HG02970 (cell line): ENCODE measurements at regions not wholly inside any gene's neighbourhood (a gene's known extent, or its start where the extent isn't known, plus 50 kb on each side); places are given as distances from the start of the nearest gene placed in this dataset.

Source experiments
- ATAC-seq: cut with Tn5 transposase; IDR thresholded peaks from one replicate; pipeline ENCODE4 v1.9.1; 2021; ENCODE audit warnings: mild to moderate bottlenecking, moderate library complexity, moderate number of reproducible peaks; ENCODE audit not compliant: unreplicated experiment, low FRiP score

GRCh38 chrX:15985937-15986336, 131.3 kb upstream of the AP1S2 start:
- ATAC-seq: no peak

DNA sequence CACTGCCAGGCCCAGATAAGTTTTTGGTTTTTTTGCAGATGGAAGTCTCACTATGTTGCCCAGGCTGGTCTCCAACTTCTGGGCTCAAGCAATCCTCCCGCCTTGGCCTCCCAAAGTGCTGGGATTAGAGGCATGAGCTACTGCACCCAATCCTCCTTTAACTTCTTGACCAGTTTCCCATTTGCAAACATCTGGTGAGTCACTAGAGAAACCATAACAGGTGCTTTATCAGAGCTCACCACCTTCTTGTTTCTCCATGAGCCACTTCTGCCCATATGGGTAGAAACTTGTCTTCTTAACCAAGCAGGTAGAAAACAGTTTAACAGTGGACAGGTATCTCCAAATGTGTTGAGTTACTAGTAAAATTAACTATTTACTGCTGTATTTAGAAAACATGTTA, 128.4 kb upstream of the AP1S2 start:
- ATAC-seq: no peak

- no peak for ATAC-seq
These were observed 123.0 kb upstream of the AP1S2 start for GRCh38 chrX:15977644-15978043.

GRCh38 chrX:15976396-15976795, 121.8 kb upstream of the AP1S2 start:
- no peak for ATAC-seq

DNA sequence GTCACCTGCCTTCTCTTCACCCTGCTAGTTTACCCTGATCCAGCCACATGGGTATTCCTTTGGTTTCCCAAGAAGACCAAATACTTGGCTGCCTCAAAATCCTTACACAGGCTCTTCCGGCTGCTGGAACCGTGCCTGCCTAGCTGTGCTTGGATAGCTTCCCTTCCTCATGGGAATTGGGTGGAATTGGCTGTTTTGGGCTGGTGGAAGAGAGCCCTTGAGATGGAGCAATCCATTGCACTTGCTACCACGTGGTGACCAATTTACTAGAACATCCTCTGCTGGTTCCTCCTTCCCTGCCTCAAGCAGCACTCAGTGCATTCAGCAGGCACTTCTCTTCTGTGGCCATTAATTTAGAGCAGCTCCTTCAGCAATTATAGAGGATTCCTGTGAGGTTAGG, 119.3 kb upstream of the AP1S2 start:
- no peak for ATAC-seq

DNA sequence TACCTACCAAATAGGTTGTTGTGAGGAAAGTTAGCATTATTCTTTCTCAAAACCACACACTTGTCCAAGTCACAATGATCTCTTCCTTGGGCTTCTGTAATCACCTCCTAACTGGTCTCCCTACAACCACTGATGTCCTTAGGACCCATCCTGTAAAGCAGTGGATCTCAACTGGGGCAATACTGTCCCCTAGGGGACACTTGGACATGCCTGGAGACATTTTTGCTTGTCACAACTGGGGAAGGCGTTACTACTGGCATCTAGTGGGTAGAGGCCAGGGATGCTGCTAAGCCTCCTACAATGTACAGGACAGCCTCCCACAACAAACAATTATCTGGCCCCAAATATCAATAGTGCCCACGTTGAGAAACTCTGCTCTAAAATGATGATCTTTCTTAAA, 118.7 kb upstream of the AP1S2 start:
- ATAC-seq: no peak

GRCh38 chrX:15971696-15972095, 117.1 kb upstream of the AP1S2 start:
- ATAC-seq: no peak

- no peak for ATAC-seq
These were observed 109.2 kb upstream of the AP1S2 start for GRCh38 chrX:15963858-15964257.

- ATAC-seq: no peak
These were observed 105.6 kb upstream of the AP1S2 start for GRCh38 chrX:15960237-15960636.

- ATAC-seq: no peak
These were observed 102.1 kb upstream of the AP1S2 start for GRCh38 chrX:15956681-15957080.

- no peak for ATAC-seq
These were observed 99.2 kb upstream of the AP1S2 start for GRCh38 chrX:15953801-15954200.

DNA sequence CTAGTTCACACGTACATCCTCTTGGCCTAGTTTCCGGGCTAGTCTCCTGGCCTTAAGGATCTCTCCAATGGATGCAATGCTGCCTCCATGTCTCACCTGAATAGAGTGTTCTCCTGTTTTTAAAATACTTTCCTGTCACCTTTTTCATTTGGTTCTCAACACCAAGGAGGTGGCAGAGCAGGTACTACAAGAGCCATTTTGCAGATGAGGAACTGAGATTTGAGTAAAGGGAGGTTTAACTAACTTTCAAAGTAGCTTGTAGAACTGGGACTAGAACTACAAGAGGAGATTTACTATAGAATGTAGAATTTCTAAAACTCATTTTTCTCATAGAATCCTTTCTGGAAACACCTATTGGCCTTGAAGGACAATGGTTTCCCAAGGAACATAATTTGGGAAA, 97.6 kb upstream of the AP1S2 start:
- no peak for ATAC-seq

DNA sequence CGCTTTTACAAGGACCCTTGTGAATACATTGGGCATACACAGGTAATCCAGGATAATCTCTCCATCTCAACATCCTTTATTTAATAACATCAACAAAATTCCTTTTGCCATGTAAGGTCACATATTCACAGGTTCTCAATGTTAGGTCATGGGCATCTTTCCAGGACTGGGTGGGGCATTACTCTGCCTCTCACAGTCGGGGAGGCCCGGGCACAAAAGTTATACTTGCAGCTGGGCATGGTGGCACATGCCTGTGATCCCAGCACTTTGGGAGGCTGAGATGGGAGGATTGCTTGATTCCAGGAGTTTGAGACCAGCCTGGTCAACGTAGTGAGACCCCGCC, 93.7 kb upstream of the AP1S2 start:
- no peak for ATAC-seq

DNA sequence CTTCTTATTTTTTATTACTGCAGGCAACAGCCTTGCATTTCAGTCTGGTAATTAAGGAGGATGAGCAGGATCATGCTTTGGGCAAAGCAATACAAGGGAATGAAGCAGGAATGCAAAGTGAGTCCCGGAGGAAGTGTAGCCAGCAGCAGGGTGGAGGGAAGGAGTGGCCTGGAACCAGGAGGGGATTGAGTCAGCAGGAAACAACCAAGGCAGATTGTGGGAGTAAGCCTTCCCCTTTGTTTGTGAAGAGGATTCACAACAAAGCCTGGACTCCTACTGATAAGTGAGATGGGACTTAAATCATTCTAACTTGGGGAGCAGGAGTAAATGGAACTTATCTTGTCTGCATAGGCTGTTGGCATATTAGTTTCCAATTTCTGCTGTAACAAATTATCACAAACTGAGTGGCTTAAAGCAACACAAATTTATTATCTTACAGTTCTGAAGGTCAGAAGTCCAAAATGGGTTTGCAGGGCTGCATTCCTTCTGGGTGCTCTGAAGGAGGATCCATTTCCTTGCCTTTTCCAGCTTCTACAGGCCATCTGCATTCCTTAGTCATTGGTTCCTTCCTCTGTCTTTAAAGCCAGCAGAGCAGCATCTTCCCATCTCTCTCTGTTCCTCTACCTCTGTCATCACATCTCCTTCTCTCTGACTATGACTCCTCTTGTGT, 93.2 kb upstream of the AP1S2 start:
- ATAC-seq: no peak

GRCh38 chrX:15946783-15947580, 92.4 kb upstream of the AP1S2 start:
- no peak for ATAC-seq

DNA sequence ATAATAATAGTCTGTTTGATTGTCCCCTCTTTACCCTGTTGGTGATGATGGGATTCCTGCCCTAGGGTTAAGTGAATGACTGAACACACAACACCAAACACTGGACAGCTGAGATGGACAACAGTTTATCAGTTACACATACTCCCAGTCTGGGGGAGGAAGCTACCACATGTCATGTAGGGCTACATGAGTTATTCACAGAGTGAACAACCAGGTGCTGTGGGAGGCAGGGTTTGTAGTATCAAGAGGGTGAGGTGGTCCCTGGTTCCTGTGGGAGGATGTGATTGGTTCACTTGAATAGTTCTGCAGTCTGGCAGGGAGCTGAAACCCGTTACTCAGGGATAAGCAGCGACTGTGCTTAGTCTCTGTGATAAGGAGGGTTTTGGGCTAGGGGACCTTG, 88.8 kb upstream of the AP1S2 start:
- no peak for ATAC-seq

DNA sequence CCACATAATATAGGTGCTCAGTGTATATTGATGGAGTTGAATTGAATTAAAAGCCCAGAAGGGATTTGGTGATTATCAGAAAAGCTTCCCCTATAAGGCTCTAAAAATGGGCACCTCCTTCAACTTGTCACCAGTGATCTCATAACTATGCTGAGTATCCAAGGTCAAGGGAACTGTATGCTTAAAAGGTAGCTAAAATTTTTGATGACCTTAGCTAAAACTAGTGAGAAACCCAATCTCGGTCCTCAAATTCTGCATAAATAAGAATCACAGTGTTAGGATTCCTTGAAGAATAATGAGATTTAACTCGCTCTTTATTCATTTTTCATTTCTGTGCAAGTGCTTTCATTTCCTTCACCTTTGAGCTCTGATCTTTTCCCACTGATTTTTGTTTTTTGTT, 87.7 kb upstream of the AP1S2 start:
- ATAC-seq: no peak

GRCh38 chrX:15939737-15940136, 85.1 kb upstream of the AP1S2 start:
- ATAC-seq: no peak

- ATAC-seq: no peak
These were observed 83.5 kb upstream of the AP1S2 start for GRCh38 chrX:15938072-15938471.

GRCh38 chrX:15931362-15931761, 76.7 kb upstream of the AP1S2 start:
- no peak for ATAC-seq

DNA sequence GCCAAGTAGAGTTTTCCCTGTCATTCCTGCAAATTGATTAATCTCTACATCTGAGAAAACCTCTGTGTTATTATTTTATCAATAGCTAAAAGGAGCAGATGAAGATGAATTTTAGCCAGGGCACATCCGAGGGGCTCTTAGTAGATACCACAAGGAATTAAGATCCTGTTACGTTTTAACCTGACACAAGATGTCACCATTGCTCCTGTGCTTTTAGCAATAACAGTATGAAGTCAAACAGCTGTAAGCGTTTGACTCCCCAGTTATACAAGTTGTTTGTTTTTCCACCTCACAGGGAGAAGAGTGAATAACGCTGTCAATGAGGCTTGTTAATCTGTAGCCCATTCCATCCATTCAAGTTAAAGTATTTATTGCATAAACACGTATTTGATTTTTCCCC, 76.0 kb upstream of the AP1S2 start:
- ATAC-seq: no peak

DNA sequence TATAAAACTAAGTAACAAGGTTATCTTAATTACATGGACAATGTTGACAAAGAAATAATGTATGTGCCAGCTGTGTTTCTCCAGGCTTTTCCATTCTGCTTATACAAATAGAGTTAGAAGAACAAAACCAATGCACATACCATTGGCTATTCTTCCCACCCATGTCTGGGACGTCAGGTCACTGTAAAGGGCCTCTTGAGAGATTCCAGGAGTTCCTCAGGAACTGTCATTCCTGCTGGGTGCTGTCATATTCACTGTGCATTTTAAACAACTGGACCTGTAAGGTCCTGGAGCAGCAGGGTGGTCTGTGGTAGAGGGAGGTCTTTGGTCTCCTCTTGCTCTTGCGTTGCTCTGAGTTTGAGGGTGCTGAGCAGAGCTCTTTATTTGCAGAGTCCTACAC, 74.6 kb upstream of the AP1S2 start:
- ATAC-seq: no peak
